Activated CD8-positive, alpha-beta T cell treated with anti-CD3 and anti-CD28 coated beads, Interleukin-2, amount 10 ng/mL, durations not matched to agents 7 days and 5 days (primary cell): ENCODE measurements at regions not wholly inside any gene's neighbourhood (a gene's known extent, or its start where the extent isn't known, plus 50 kb on each side); places are given as distances from the start of the nearest gene placed in this dataset.

Source experiments
- ATAC-seq: fragments of 150-1000 bp; cut with Tn5 transposase; one replicate; pipeline ENCODE4 v1.10.0; 2021; ENCODE audit warnings: moderate library complexity
- CTCF ChIA-PET: fragments of 350-600 bp; sonication (Branson Sonifier 250); formaldehyde crosslinking; loops from one replicate; lab custom pipeline; 2021; ENCODE audit warnings: antibody characterized with exemption; lab: Charles Lee
- POLR2A ChIA-PET: fragments of 350-600 bp; sonication (Branson Sonifier 250); formaldehyde crosslinking; loops from one replicate; lab custom pipeline; 2021; ENCODE audit warnings: antibody characterized with exemption; lab: Charles Lee
- DNase-seq: peaks from one replicate; pipeline ENCODE4 v3.0.0-alpha.2; 2020
- H3K27ac Mint-ChIP-seq: one replicate; pipeline ENCODE4 v1.8.0; 2021; ENCODE audit warnings: mild to moderate bottlenecking, mixed read lengths
- H3K27me3 Mint-ChIP-seq: one replicate; pipeline ENCODE4 v1.8.0; 2021; ENCODE audit warnings: low read depth, mixed read lengths
- H3K36me3 Mint-ChIP-seq: one replicate; pipeline ENCODE4 v1.8.0; 2021; ENCODE audit warnings: low read depth, mixed read lengths
- H3K4me1 Mint-ChIP-seq: one replicate; pipeline ENCODE4 v1.8.0; 2021; ENCODE audit warnings: low read depth, mixed read lengths
- H3K4me3 Mint-ChIP-seq: one replicate; pipeline ENCODE4 v1.8.0; 2021; ENCODE audit warnings: mild to moderate bottlenecking, mixed read lengths
- H3K9me3 Mint-ChIP-seq: one replicate; pipeline ENCODE4 v1.8.0; 2022; ENCODE audit warnings: mixed read lengths; ENCODE audit not compliant: insufficient read depth

DNA sequence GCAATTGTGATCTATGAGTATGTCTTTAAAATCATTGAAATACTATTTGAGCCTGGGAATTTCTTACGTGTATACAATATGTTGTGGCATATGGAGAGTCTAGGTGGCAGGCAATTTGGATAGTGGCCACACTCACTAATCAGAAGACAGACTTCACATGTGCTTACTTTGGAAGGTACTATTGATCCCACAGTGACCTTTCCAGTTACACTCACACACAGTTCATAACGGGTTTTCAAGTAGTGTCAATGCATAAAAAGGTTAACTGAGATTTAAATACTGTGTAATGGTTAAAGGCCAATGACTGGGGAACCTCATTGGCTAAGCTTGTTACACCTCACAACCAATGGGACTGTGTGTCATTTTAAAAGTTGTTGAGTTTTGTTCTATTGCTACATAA is 783.2 kb downstream of the RPA4 start:
- DNase-seq (no peak), ATAC-seq (no peak)
- POLR2A ChIA-PET = no interaction called here
- Mint-ChIP-seq H3K36me3 (no peaks in the 10 kb centered on the region), H3K9me3 (no peaks in the 10 kb centered on the region), H3K4me3 (no peak overlapping the region), H3K4me1 (no peaks in the 10 kb centered on the region), H3K27ac (no peak overlapping the region), H3K27me3 (no peaks in the 10 kb centered on the region)
- CTCF ChIA-PET = no interaction called here

DNA sequence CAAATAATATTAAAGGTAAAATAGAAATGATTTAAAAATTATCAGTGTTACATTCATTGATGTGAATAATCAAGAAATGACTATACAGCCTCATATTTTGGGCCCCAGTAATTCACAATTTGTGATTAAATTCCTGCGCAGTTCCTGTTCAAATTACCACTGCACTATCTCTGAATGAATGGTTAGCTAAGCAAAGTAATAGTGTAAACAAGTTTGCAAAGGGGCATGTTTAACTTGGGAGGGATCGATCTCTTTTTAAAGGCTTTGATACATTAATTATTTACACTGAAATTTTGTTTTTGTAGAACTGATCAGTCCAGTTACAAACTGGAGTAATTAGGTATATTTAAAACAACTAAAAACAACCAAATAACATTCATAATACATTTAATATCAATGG is 784.4 kb downstream of the RPA4 start:
- no peaks in the 10 kb centered on the region for H3K4me1 Mint-ChIP-seq
- CTCF ChIA-PET = no interaction called here
- DNase-seq (no peak), ATAC-seq (no peak)
- H3K4me3 Mint-ChIP-seq = no peak overlapping the region
- H3K27me3 Mint-ChIP-seq = no peaks in the 10 kb centered on the region
- no peak overlapping the region for H3K27ac Mint-ChIP-seq
- POLR2A ChIA-PET = no interaction called here
- H3K9me3 Mint-ChIP-seq = no peaks in the 10 kb centered on the region
- H3K36me3 Mint-ChIP-seq = no peaks in the 10 kb centered on the region

DNA sequence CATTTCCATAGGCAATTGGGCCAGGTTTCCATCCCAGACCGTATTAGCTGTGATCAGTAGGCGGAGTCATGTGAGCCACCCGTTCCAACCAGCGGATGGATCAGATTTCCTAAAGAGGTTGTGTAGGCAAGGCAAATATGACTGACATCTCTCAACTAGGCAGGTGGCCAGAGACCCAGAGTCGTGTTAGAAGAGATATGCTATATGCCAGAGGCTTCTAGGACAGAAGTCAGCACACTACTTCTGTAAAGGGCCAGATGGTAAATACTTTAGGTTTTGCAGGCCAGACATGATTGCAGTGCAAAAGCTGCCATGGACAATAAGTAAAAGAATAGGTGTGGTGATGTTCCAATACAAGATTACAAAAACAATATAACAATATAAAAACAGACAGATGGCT is 788.4 kb downstream of the RPA4 start:
- no peak overlapping the region for H3K4me3 Mint-ChIP-seq
- ChIA-PET CTCF (no interaction called here), POLR2A (no interaction called here)
- H3K4me1 Mint-ChIP-seq = no peaks in the 10 kb centered on the region
- no peak for ATAC-seq
- no peak overlapping the region for H3K27ac Mint-ChIP-seq
- H3K36me3 Mint-ChIP-seq = no peaks in the 10 kb centered on the region
- H3K9me3 Mint-ChIP-seq = no peaks in the 10 kb centered on the region
- DNase-seq = no peak
- no peaks in the 10 kb centered on the region for H3K27me3 Mint-ChIP-seq

DNA sequence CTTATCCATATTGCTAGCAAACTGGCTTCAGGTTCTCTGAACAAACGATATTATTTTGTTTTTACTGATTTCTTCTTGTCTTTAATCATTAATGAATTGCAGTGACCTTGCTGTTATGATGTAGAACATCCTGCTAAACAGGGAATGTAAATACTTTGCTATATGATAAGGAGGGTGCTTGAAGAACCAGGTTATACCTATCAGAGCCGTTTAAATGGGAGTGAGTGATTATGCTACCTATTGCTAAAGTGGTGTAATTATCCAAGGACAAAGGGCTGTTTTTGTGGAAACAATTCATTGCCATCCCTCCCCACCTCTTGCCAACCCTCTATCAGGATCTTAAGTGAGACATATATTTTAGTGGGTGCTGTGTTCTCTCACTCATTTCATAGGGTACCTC is 788.9 kb downstream of the RPA4 start:
- Mint-ChIP-seq H3K36me3 (no peaks in the 10 kb centered on the region), H3K27ac (no peak overlapping the region), H3K4me3 (no peak overlapping the region), H3K4me1 (no peaks in the 10 kb centered on the region), H3K9me3 (no peaks in the 10 kb centered on the region), H3K27me3 (no peaks in the 10 kb centered on the region)
- ChIA-PET CTCF (no interaction called here), POLR2A (no interaction called here)
- no peak for ATAC-seq
- DNase-seq = no peak

DNA sequence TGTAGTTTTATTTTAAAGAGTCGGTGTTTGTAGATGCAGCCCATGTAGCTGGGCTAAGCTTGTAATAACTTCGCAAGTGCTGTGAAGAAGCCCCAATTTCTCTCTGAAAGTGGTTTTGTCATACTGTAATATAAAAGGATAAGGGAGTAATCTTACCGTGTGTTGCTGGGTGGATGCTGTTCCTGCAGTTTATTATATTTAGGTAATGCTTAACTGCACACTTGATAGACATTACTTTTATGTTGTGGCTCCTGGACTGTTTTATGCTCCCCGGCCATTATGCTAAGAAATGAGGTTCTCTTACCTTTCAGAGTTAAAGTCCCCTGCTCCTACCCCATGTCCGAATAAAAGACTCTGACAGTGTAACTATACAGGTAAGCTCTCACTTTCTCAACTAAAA is 789.4 kb downstream of the RPA4 start:
- no peak for ATAC-seq
- Mint-ChIP-seq H3K4me1 (no peaks in the 10 kb centered on the region), H3K9me3 (no peaks in the 10 kb centered on the region), H3K4me3 (no peak overlapping the region), H3K36me3 (no peaks in the 10 kb centered on the region), H3K27me3 (no peaks in the 10 kb centered on the region), H3K27ac (no peak overlapping the region)
- CTCF ChIA-PET = no interaction called here
- DNase-seq = no peak
- POLR2A ChIA-PET = no interaction called here

DNA sequence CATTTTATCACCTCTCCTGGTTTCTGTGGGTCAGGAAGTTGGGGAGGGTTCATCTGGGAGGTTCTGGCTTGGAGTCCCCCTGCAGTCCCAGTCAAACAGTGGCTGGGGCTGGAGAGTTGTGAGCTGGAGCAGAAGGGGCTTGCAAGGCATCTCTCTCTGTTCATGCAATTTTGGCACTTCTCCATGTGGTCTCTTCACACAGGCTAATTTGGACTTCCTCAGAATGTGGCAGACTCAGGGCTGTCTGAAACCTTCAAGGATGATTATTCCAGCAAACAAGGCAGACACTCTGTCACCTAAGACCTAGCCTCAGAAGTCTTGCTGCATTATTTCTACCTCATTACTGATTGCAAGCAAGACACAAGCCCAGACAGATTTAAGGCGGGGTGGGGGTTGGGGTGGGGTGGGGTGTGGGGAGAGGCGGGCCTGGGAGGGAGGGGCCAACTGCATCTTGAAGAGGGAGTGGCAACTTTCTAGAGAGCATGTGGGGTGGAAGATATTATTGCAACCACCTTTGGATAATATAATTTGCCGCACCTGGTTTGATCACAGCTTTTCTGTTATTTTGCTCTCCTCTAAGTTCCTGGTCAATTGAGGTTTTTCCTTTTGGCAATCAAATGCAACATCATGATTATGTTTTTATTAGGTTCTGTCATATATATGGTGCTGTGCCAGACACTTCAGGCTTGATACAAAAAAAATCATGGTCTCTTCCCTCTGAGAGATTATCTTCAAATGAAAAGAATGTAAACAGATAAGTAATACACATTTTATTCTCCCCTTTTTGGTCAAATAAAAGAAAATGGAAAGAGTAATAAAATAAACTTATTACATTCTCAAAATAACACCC is 799.5 kb downstream of the RPA4 start:
- DNase-seq = no peak
- Mint-ChIP-seq H3K36me3 (no peaks in the 10 kb centered on the region), H3K27ac (no peak overlapping the region), H3K9me3 (no peaks in the 10 kb centered on the region), H3K4me3 (no peak overlapping the region), H3K27me3 (no peaks in the 10 kb centered on the region), H3K4me1 (no peaks in the 10 kb centered on the region)
- no peak for ATAC-seq
- ChIA-PET CTCF (interaction anchor here (0.6 kb wide), 1 partner anchor 286 kb away, joined by 3 read pairs; no protein-coding TSS in a partner anchor), POLR2A (no interaction called here)

DNA sequence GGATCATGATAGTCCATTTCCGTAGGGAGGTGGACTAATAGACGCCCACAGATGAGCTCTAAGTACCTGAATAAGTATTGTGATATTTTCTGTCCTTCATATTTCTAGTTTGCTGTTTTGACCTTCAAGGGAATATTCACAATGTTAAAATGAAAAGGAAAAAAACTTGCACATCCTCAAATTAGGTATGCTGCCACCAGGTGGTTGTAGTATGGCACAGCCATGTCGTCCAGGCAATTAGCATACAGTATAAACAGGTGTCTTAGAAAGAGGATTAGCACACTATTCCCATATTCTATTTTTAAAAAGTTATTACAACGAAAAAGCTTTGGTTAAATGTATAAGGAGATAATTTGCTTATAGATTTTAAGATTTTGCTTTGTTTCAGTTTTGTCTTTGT is 802.0 kb downstream of the RPA4 start:
- no peaks in the 10 kb centered on the region for H3K4me1 Mint-ChIP-seq

DNA sequence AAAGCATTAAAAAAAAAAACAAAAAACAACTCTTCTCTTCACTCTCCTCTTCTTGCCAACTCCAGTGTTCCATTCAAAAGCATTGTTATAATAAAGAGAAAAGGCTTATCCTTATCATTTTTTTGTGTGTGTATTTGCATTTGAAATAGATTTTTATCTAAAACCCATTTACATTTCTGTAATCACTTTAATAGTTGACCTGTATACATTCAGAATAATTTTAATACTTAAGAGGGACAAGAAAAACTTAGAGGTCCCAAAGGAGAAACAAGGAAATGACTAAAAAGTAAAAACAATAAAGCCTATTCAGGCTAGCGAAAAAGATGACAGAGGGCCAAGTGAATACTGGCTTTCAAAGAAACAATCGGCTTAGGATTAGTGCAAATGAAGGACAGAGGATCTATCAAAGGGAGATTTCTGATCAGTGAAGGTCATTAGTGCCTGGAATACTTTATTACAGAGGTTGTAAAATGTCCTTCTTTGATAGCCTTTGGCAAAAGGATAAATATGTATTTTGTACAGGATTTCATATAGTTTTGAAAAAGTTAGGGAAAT is 808.3 kb downstream of the RPA4 start:
- no peaks in the 10 kb centered on the region for H3K4me1 Mint-ChIP-seq
- ChIA-PET CTCF (no interaction called here), POLR2A (no interaction called here)
- no peak overlapping the region for H3K4me3 Mint-ChIP-seq
- ATAC-seq = no peak
- no peak overlapping the region for H3K27ac Mint-ChIP-seq
- peaks cover 4% of the 10 kb centered on the region for H3K27me3 Mint-ChIP-seq
- no peak for DNase-seq
- no peaks in the 10 kb centered on the region for H3K9me3 Mint-ChIP-seq
- no peaks in the 10 kb centered on the region for H3K36me3 Mint-ChIP-seq

More for the DNA sequence above, 802.0 kb downstream of the RPA4 start:
- Mint-ChIP-seq H3K4me3 (no peak overlapping the region), H3K27ac (no peak overlapping the region), H3K36me3 (no peaks in the 10 kb centered on the region), H3K9me3 (no peaks in the 10 kb centered on the region), H3K27me3 (peaks cover 4% of the 10 kb centered on the region)
- ChIA-PET CTCF (interaction anchor here (0.6 kb wide), 1 partner anchor 1819 kb away, joined by 3 read pairs; no protein-coding TSS in a partner anchor), POLR2A (no interaction called here)
- ATAC-seq = no peak
- DNase-seq = peak; percentile 20

DNA sequence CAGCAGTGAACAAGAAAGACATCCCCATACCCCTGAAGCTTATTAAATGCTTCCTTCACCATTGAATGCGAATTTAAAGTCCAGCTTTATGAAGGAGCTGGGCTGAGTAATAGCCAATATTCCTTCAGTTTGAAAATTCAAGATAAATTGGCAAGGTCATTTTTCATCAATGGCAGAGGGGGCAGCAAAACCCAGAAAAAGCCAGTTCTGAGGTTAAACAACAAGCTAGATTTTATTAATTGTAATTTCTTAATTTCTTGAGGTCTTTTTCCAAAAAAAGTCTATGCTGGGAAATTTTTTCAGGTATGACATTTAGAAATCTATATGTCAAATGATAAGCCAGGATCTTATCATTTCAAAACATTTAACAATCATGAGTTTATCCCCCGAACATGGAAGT is 808.9 kb downstream of the RPA4 start:
- peaks cover 4% of the 10 kb centered on the region for H3K27me3 Mint-ChIP-seq
- POLR2A ChIA-PET = no interaction called here
- no peaks in the 10 kb centered on the region for H3K9me3 Mint-ChIP-seq

DNA sequence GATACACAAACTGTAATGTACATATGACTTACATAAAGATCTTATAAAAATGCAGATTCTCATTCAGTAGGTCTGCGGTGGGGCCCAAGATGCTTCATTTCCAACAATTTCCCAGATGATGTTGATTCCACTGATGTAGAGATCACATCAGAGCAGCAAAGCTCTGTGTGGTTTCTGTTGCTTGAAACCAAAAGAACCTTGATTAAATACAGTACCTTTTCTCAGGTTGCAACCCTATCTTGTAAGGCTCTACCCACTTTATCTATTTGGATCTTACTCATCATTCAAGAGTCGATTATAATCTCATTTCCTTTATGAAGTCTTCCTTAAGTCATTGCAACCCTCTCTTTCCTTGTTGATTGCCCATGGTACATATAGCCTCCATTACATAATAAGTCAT is 816.8 kb downstream of the RPA4 start:
- CTCF ChIA-PET = no interaction called here
- Mint-ChIP-seq H3K36me3 (no peaks in the 10 kb centered on the region), H3K27me3 (no peaks in the 10 kb centered on the region), H3K4me3 (no peak overlapping the region), H3K27ac (no peak overlapping the region), H3K9me3 (no peaks in the 10 kb centered on the region), H3K4me1 (no peaks in the 10 kb centered on the region)
- POLR2A ChIA-PET = no interaction called here
- ATAC-seq (no peak), DNase-seq (no peak)

More for the DNA sequence above, 808.9 kb downstream of the RPA4 start:
- no peak overlapping the region for H3K4me3 Mint-ChIP-seq
- H3K36me3 Mint-ChIP-seq = no peaks in the 10 kb centered on the region
- DNase-seq (no peak), ATAC-seq (no peak)
- no peaks in the 10 kb centered on the region for H3K4me1 Mint-ChIP-seq
- CTCF ChIA-PET = no interaction called here
- no peak overlapping the region for H3K27ac Mint-ChIP-seq

DNA sequence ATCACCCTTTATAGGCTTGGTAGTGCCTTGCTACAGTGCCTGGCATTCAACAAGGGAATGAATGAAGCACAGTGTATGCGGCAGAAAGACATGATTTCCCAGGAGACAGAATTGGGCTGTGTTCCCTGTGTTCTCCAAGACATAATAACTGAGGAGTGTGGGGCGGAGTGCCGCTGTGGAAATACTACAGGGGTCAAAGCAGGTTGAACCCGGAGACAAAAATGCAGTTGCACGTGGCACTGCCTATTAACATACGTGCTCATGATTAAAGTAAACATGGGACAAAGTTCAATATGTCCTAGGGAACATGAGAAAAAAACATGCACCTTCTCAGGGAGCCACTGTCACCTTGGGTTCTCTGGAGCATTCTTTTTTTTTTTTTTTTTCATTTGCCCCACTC is 820.8 kb downstream of the RPA4 start:
- CTCF ChIA-PET = no interaction called here
- H3K27me3 Mint-ChIP-seq = no peaks in the 10 kb centered on the region
- ATAC-seq (no peak), DNase-seq (no peak)
- no peaks in the 10 kb centered on the region for H3K4me1 Mint-ChIP-seq
- H3K9me3 Mint-ChIP-seq = no peaks in the 10 kb centered on the region
- H3K4me3 Mint-ChIP-seq = no peak overlapping the region
- POLR2A ChIA-PET = no interaction called here
- no peak overlapping the region for H3K27ac Mint-ChIP-seq
- no peaks in the 10 kb centered on the region for H3K36me3 Mint-ChIP-seq

DNA sequence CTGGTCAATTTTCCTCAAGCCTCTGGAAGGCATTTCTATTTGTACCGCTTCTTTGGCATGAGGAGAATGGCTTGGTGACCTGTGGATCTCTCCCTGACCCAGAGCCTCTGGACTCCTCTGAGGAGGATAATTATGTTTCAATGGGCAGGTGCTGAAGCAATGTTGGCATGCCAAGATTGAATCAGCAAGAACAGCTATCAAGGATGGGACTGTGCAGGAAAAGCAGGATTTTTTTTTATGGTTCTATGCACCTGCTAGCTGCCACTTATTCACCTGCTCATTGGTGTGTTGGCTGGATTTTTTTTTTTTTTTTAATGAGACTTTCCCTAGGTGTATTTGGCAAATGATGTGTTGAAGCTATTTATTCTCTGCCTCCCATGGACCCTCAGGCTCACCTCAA is 821.2 kb downstream of the RPA4 start:
- ATAC-seq (no peak), DNase-seq (no peak)
- POLR2A ChIA-PET = no interaction called here
- Mint-ChIP-seq H3K4me3 (no peak overlapping the region), H3K27ac (no peak overlapping the region), H3K9me3 (no peaks in the 10 kb centered on the region), H3K36me3 (no peaks in the 10 kb centered on the region), H3K27me3 (no peaks in the 10 kb centered on the region), H3K4me1 (no peaks in the 10 kb centered on the region)
- CTCF ChIA-PET = no interaction called here
